ENCODE measurements at regions not wholly inside any gene's neighbourhood (a gene's known extent, or its start where the extent isn't known, plus 50 kb on each side); places are given as distances from the start of the nearest gene placed in this dataset.

DNA sequence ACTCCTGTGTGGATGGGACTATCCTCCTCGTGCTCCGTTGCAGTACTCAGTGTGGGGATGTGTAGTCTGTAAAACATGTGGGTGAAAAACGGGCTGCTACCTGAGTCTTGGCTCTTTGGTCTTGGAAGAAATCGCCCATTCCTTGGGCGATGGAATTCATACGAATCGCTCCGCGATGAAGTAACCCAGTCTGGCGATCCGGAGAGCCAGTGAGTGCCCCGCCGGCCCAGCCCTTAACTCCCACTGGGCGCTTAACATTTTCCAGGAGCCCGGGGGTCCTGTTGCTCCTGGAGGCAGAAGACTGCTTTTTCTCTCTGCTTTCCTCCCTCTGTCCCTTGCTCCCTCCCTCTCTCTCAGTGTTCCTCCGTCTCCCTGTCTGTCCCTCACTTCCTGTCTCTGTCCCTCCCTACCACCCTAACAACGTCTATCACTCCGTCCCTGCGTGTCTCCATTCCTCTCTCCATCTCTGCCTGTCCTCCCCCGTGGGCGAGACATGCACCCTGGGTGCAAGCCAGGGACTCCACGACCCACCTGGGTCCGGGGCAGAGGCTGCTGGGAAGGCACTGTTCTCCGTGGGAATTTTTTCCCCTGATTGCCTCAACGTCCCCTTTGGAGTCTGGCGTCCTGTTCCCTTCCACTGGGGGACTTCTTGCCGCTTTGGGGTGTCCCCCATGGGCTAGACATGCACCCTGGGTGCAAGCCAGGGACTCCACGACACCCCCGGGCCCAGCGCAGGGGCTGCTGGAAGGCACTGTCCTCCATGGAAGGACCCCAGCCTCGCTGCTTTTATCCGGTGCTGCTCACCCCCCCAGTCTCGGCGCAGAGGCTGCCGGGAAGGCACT, 188.6 kb downstream of the ALG10 start:
- intact Hi-C loops (cut with micrococcal nuclease; ENCODE audit: unreplicated experiment) = no loop called here
- POLR2A ChIA-PET (ENCODE audit: unreplicated experiment) = no interaction called here
- BruUV-seq (replicated peaks) = no TSS peak

DNA sequence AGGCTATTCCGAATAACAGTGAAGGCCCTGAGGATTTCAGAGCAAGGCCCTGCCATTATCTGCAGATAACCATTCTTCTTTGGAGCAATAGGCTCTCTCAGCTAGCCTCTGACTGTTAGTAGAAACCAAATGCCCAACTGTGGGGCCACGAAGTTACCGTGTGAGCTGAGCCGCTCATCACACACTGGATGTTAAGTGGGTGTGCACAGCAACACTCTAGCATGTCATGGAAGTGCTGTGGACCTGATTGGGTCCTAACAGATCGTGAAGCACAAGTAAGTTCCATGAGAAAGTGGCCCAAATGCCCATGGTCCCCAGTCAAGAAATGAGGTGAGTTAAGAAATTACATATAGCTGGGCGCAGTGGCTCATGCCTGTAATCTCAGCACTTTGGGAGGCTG, 190.4 kb downstream of the ALG10 start:
- intact Hi-C loops (cut with micrococcal nuclease; ENCODE audit: unreplicated experiment) = no loop called here
- no peaks in the 10 kb centered on the region for H3F3A ChIP-seq (ENCODE audit: insufficient read depth, low read depth)
- H3K79me2 ChIP-seq (ENCODE audit: low read depth) = no peaks in the 10 kb centered on the region
- no TSS peak for BruUV-seq (replicated peaks)
- H3K4me1 ChIP-seq (replicated peaks; ENCODE audit: insufficient read depth) = no peaks in the 10 kb centered on the region
- POLR2A ChIA-PET (ENCODE audit: unreplicated experiment) = no interaction called here
- no peaks in the 10 kb centered on the region for H3K9me3 ChIP-seq (ENCODE audit: insufficient read depth, low read depth)
- no peak for DNase-seq
- H3K27me3 ChIP-seq (ENCODE audit: insufficient read depth, low read depth) = peaks cover 20% of the 10 kb centered on the region
- no peak overlapping the region for H2AFZ ChIP-seq
- H3K9me2 ChIP-seq (ENCODE audit: insufficient read depth) = no peaks in the 10 kb centered on the region
- H3K4me3 ChIP-seq = no peak overlapping the region
- no peak overlapping the region for H3K27ac ChIP-seq
- H3K4me2 ChIP-seq = no peak overlapping the region
- TF ChIP-seq, protein P1, sequence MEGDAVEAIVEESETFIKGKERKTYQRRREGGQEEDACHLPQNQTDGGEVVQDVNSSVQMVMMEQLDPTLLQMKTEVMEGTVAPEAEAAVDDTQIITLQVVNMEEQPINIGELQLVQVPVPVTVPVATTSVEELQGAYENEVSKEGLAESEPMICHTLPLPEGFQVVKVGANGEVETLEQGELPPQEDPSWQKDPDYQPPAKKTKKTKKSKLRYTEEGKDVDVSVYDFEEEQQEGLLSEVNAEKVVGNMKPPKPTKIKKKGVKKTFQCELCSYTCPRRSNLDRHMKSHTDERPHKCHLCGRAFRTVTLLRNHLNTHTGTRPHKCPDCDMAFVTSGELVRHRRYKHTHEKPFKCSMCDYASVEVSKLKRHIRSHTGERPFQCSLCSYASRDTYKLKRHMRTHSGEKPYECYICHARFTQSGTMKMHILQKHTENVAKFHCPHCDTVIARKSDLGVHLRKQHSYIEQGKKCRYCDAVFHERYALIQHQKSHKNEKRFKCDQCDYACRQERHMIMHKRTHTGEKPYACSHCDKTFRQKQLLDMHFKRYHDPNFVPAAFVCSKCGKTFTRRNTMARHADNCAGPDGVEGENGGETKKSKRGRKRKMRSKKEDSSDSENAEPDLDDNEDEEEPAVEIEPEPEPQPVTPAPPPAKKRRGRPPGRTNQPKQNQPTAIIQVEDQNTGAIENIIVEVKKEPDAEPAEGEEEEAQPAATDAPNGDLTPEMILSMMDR (conservative IDR thresholded peaks at IDR 0.05) = no peak
- TF ChIP-seq EZH2 (IDR thresholded peaks at IDR 0.05; ENCODE audit: low read depth) = no peak
- H3K36me3 ChIP-seq (ENCODE audit: low read depth) = no peaks in the 10 kb centered on the region
- no peaks in the 10 kb centered on the region for H4K20me1 ChIP-seq (ENCODE audit: insufficient read depth)
- CTCF ChIA-PET = no interaction called here

More for the DNA sequence above, 188.6 kb downstream of the ALG10 start:
- no peak overlapping the region for H2AFZ ChIP-seq
- TF ChIP-seq EZH2 (IDR thresholded peaks at IDR 0.05; ENCODE audit: low read depth) = no peak
- TF ChIP-seq, protein P1 (conservative IDR thresholded peaks at IDR 0.05) = no peak
- H3K36me3 ChIP-seq (ENCODE audit: low read depth) = no peaks in the 10 kb centered on the region
- H3K9me2 ChIP-seq (ENCODE audit: insufficient read depth) = no peaks in the 10 kb centered on the region
- H3K79me2 ChIP-seq (ENCODE audit: low read depth) = no peaks in the 10 kb centered on the region
- H3K9me3 ChIP-seq (ENCODE audit: insufficient read depth, low read depth) = no peaks in the 10 kb centered on the region
- H3K27ac ChIP-seq = no peak overlapping the region
- no peaks in the 10 kb centered on the region for H3F3A ChIP-seq (ENCODE audit: insufficient read depth, low read depth)
- no peak overlapping the region for H3K4me2 ChIP-seq
- no peaks in the 10 kb centered on the region for H4K20me1 ChIP-seq (ENCODE audit: insufficient read depth)
- peaks cover 28% of the 10 kb centered on the region for H3K27me3 ChIP-seq (ENCODE audit: insufficient read depth, low read depth)
- DNase-seq = no peak
- CTCF ChIA-PET = no interaction called here
- no peaks in the 10 kb centered on the region for H3K4me1 ChIP-seq (replicated peaks; ENCODE audit: insufficient read depth)
- H3K4me3 ChIP-seq = no peak overlapping the region

DNA sequence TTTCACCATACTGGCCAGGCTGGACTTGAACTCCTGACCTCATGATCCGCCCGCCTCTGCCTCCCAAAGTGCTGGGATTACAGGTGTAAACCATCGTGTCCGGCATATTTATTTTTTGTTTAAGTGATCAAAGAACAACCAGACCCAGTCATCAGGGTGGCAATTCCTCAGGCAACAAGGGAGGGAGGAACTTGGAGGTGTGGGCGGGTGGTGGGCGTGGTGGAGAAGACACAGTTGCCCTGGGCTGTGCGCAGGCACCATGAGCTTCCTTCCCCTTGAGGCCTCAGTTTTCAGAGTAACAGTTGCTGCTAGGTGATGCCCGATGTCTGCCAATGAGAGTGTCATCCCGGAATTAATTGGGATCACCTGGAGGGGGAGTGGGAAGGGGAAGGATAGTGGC, 191.7 kb downstream of the ALG10 start:
- Histone ChIP-seq H3K9me3 (ENCODE audit: insufficient read depth, low read depth) (no peaks in the 10 kb centered on the region), H3K27ac (no peak overlapping the region), H4K20me1 (ENCODE audit: insufficient read depth) (no peaks in the 10 kb centered on the region), H3K9me2 (ENCODE audit: insufficient read depth) (no peaks in the 10 kb centered on the region), H3K36me3 (ENCODE audit: low read depth) (no peaks in the 10 kb centered on the region), H3K27me3 (ENCODE audit: insufficient read depth, low read depth) (peaks cover 8% of the 10 kb centered on the region; the same call in 1 of the 2 replicates), H3F3A (ENCODE audit: insufficient read depth, low read depth) (no peaks in the 10 kb centered on the region), H3K79me2 (ENCODE audit: low read depth) (no peaks in the 10 kb centered on the region), H3K4me1 (replicated peaks; ENCODE audit: insufficient read depth) (no peaks in the 10 kb centered on the region), H3K4me3 (no peak overlapping the region), H3K4me2 (no peak overlapping the region), H2AFZ (no peak overlapping the region)
- BruUV-seq (replicated peaks) = no TSS peak
- ChIA-PET CTCF (no interaction called here), POLR2A (ENCODE audit: unreplicated experiment) (interaction anchor here (0.7 kb wide), 1 partner anchor 14 kb away, joined by 3 read pairs; no protein-coding TSS in a partner anchor)
- DNase-seq = no peak
- TF ChIP-seq, protein P1 (conservative IDR thresholded peaks at IDR 0.05) = no peak
- no peak for TF ChIP-seq EZH2 (IDR thresholded peaks at IDR 0.05; ENCODE audit: low read depth)
- intact Hi-C loops (cut with micrococcal nuclease; ENCODE audit: unreplicated experiment) = no loop called here
